ENCODE measurements at regions not wholly inside any gene's neighbourhood (a gene's known extent, or its start where the extent isn't known, plus 50 kb on each side); places are given as distances from the start of the nearest gene placed in this dataset.
"Not testable (repeated sequence)": the region's sequence is repeated elsewhere in the genome, so short reads cannot be mapped to it uniquely, and the experiment has no call there.

GRCh38 chr2:195331129-195331528 lies 325.9 kb upstream of the SLC39A10 start:
- no peaks in the 10 kb centered on the region for H3K4me1 ChIP-seq (ENCODE audit: control insufficient read depth, insufficient read depth, low read length)
- H3K27ac ChIP-seq (ENCODE audit: low read length), result no peak overlapping the region
- no peak overlapping the region for H3K4me3 ChIP-seq (ENCODE audit: low read length in 2 of 2)
- no peaks in the 10 kb centered on the region for H3K27me3 ChIP-seq (ENCODE audit: control insufficient read depth in 1 of 2, insufficient read depth in 2 of 2, low read length in 2 of 2)
- no peak overlapping the region for H3K9ac ChIP-seq (ENCODE audit: low read length in 2 of 2)
- H3K36me3 ChIP-seq (ENCODE audit: control insufficient read depth in 2 of 2, insufficient read depth in 2 of 2, low read length in 2 of 2), result no peaks in the 10 kb centered on the region
- H3K9me3 ChIP-seq (ENCODE audit: control insufficient read depth in 2 of 2, low read length in 2 of 2), result no peaks in the 10 kb centered on the region

DNA sequence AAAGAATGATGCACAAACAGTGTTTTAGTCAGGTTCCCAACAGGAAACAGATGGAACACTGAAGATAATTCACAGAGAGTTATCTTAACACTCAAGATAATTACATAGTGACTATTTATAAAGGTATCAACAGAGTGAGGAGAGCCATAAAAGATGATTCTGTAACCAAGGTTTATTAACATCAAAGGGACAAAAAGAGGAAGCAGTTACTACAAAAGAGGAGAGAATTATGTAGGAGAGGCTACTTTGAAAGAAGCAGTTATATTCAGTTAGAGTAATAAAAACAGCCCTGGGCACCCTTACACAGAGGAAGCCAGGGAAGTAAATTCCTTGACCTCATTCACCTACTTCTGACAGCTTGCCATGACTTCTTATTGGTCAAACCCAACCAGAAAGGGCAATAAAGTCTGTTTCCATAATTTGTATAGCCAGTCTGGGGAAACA lies 326.5 kb upstream of the SLC39A10 start:
- no peak overlapping the region for H3K27ac ChIP-seq (ENCODE audit: low read length)
- H3K27me3 ChIP-seq (ENCODE audit: control insufficient read depth in 1 of 2, insufficient read depth in 2 of 2, low read length in 2 of 2), result no peaks in the 10 kb centered on the region
- H3K9me3 ChIP-seq (ENCODE audit: control insufficient read depth in 2 of 2, low read length in 2 of 2), result no peaks in the 10 kb centered on the region
- no peak overlapping the region for H3K9ac ChIP-seq (ENCODE audit: low read length in 2 of 2)
- no peak overlapping the region for H3K4me3 ChIP-seq (ENCODE audit: low read length in 2 of 2)
- no peaks in the 10 kb centered on the region for H3K4me1 ChIP-seq (ENCODE audit: control insufficient read depth, insufficient read depth, low read length)
- H3K36me3 ChIP-seq (ENCODE audit: control insufficient read depth in 2 of 2, insufficient read depth in 2 of 2, low read length in 2 of 2), result no peaks in the 10 kb centered on the region

- H3K36me3 ChIP-seq (ENCODE audit: control insufficient read depth in 2 of 2, insufficient read depth in 2 of 2, low read length in 2 of 2); H3K27ac ChIP-seq (ENCODE audit: low read length); H3K27me3 ChIP-seq (ENCODE audit: control insufficient read depth in 1 of 2, insufficient read depth in 2 of 2, low read length in 2 of 2); H3K4me1 ChIP-seq (ENCODE audit: control insufficient read depth, insufficient read depth, low read length); H3K9ac ChIP-seq (ENCODE audit: low read length in 2 of 2); H3K4me3 ChIP-seq (ENCODE audit: low read length in 2 of 2); H3K9me3 ChIP-seq (ENCODE audit: control insufficient read depth in 2 of 2, low read length in 2 of 2): not testable (repeated sequence)
Measured at GRCh38 chr2:195329784-195330183, 327.2 kb upstream of the SLC39A10 start.

DNA sequence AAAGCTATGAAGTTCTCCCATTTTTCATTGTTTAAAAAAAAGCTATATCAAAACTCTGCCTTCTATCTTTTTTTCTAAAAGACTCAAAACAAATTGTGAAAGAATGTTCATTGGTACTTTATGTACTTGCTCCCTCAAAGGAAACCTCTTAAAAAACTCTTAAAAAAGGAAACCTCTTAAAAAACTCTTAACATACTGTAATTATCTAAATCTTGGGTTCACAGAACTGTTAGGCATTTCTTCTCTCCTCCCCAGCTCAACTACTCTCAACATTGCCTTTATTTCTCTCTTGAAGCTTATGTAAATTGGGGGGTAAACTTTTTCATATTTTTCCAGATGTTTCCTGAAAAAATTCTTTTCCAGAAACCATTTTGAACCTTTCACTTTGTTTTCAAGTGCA lies 330.5 kb upstream of the SLC39A10 start:
- Histone ChIP-seq H3K9me3 (ENCODE audit: control insufficient read depth in 2 of 2, low read length in 2 of 2) (no peaks in the 10 kb centered on the region), H3K4me1 (ENCODE audit: control insufficient read depth, insufficient read depth, low read length) (no peaks in the 10 kb centered on the region), H3K9ac (ENCODE audit: low read length in 2 of 2) (no peak overlapping the region)

GRCh38 chr2:195322324-195322723 lies 334.7 kb upstream of the SLC39A10 start:
- Histone ChIP-seq H3K4me1 (ENCODE audit: control insufficient read depth, insufficient read depth, low read length) (no peaks in the 10 kb centered on the region), H3K36me3 (ENCODE audit: control insufficient read depth in 2 of 2, insufficient read depth in 2 of 2, low read length in 2 of 2) (no peaks in the 10 kb centered on the region), H3K9me3 (ENCODE audit: control insufficient read depth in 2 of 2, low read length in 2 of 2) (no peaks in the 10 kb centered on the region), H3K9ac (ENCODE audit: low read length in 2 of 2) (no peak overlapping the region), H3K27ac (ENCODE audit: low read length) (no peak overlapping the region), H3K27me3 (ENCODE audit: control insufficient read depth in 1 of 2, insufficient read depth in 2 of 2, low read length in 2 of 2) (no peaks in the 10 kb centered on the region), H3K4me3 (ENCODE audit: low read length in 2 of 2) (no peak overlapping the region)

More for the DNA sequence above, 330.5 kb upstream of the SLC39A10 start:
- Histone ChIP-seq H3K27me3 (ENCODE audit: control insufficient read depth in 1 of 2, insufficient read depth in 2 of 2, low read length in 2 of 2) (no peaks in the 10 kb centered on the region), H3K4me3 (ENCODE audit: low read length in 2 of 2) (no peak overlapping the region), H3K36me3 (ENCODE audit: control insufficient read depth in 2 of 2, insufficient read depth in 2 of 2, low read length in 2 of 2) (no peaks in the 10 kb centered on the region), H3K27ac (ENCODE audit: low read length) (no peak overlapping the region)

DNA sequence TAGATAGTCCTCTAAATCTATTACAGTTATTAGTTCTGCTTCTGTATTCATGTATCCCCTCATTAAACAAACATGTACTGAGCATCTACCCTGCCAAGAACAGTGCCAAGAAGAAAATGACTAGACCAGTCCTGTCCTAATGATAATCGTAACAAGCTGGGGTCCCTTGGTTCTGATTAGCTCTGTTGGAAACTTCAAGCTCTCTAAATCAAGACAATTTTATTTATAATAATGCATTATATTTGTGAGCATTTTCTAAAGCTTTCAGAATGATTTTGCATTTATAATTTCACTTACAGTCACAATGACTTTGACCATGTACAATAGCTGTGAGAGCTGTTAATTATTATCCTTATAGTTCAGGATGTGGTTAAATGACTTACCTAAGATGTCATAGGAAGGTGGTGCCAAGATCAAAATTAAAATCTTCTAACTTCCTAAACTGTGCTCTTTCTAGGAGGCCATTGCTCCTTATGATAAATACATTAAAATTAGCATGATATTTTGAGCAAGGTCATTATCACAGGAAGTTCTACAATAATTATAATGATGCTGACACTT lies 336.5 kb upstream of the SLC39A10 start:
- Histone ChIP-seq H3K4me3 (ENCODE audit: low read length in 2 of 2) (no peak overlapping the region), H3K4me1 (ENCODE audit: control insufficient read depth, insufficient read depth, low read length) (no peaks in the 10 kb centered on the region), H3K9ac (ENCODE audit: low read length in 2 of 2) (no peak overlapping the region), H3K27ac (ENCODE audit: low read length) (no peak overlapping the region), H3K36me3 (ENCODE audit: control insufficient read depth in 2 of 2, insufficient read depth in 2 of 2, low read length in 2 of 2) (no peaks in the 10 kb centered on the region), H3K27me3 (ENCODE audit: control insufficient read depth in 1 of 2, insufficient read depth in 2 of 2, low read length in 2 of 2) (no peaks in the 10 kb centered on the region), H3K9me3 (ENCODE audit: control insufficient read depth in 2 of 2, low read length in 2 of 2) (no peaks in the 10 kb centered on the region)

- Histone ChIP-seq H3K36me3 (ENCODE audit: control insufficient read depth in 2 of 2, insufficient read depth in 2 of 2, low read length in 2 of 2) (no peaks in the 10 kb centered on the region), H3K27me3 (ENCODE audit: control insufficient read depth in 1 of 2, insufficient read depth in 2 of 2, low read length in 2 of 2) (no peaks in the 10 kb centered on the region), H3K4me1 (ENCODE audit: control insufficient read depth, insufficient read depth, low read length) (no peaks in the 10 kb centered on the region), H3K9ac (ENCODE audit: low read length in 2 of 2) (no peak overlapping the region), H3K27ac (ENCODE audit: low read length) (no peak overlapping the region), H3K4me3 (ENCODE audit: low read length in 2 of 2) (no peak overlapping the region), H3K9me3 (ENCODE audit: control insufficient read depth in 2 of 2, low read length in 2 of 2) (no peaks in the 10 kb centered on the region)
Measured at GRCh38 chr2:195319548-195320412, 337.2 kb upstream of the SLC39A10 start.

- Histone ChIP-seq H3K36me3 (ENCODE audit: control insufficient read depth in 2 of 2, insufficient read depth in 2 of 2, low read length in 2 of 2) (no peaks in the 10 kb centered on the region), H3K4me3 (ENCODE audit: low read length in 2 of 2) (no peak overlapping the region), H3K9ac (ENCODE audit: low read length in 2 of 2) (no peak overlapping the region)
Measured at GRCh38 chr2:195319112-195319460, 337.9 kb upstream of the SLC39A10 start.

DNA sequence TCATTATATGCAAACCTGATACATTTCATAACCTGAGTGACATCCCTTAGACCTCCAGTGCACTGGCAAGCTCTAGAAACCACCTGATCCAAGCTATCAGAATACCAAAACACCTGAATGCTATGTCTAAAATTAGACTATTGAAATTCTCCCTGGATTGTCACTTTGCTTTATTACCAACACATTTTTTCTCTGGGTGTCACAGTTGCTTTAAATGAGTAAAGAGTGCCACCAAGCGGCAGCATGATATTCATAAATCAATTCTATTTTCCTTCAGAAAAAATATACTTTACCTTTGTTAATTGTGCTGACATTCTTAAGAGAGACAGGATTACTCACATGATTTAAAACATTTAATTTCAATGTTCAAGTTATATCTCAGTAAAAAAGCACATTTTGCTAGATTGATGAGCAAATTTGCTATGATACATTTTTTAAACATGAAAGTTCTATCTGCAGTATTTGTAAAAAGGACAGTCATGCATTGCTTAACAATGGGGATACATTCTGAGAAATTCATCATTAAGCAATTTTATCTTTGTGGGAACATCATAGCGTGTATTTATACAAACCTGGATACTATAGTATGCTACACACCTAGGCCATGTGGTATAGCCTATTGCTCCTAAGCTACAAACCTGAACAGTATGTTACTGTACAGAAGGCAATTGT lies 338.4 kb upstream of the SLC39A10 start:
- no peaks in the 10 kb centered on the region for H3K27me3 ChIP-seq (ENCODE audit: control insufficient read depth in 1 of 2, insufficient read depth in 2 of 2, low read length in 2 of 2)
- no peak overlapping the region for H3K4me3 ChIP-seq (ENCODE audit: low read length in 2 of 2)
- H3K36me3 ChIP-seq (ENCODE audit: control insufficient read depth in 2 of 2, insufficient read depth in 2 of 2, low read length in 2 of 2), result no peaks in the 10 kb centered on the region
- no peak overlapping the region for H3K27ac ChIP-seq (ENCODE audit: low read length)
- no peaks in the 10 kb centered on the region for H3K4me1 ChIP-seq (ENCODE audit: control insufficient read depth, insufficient read depth, low read length)
- no peak overlapping the region for H3K9ac ChIP-seq (ENCODE audit: low read length in 2 of 2)
- H3K9me3 ChIP-seq (ENCODE audit: control insufficient read depth in 2 of 2, low read length in 2 of 2), result no peaks in the 10 kb centered on the region

More at GRCh38 chr2:195319112-195319460, 337.9 kb upstream of the SLC39A10 start:
- Histone ChIP-seq H3K9me3 (ENCODE audit: control insufficient read depth in 2 of 2, low read length in 2 of 2) (no peaks in the 10 kb centered on the region), H3K27ac (ENCODE audit: low read length) (no peak overlapping the region), H3K4me1 (ENCODE audit: control insufficient read depth, insufficient read depth, low read length) (no peaks in the 10 kb centered on the region), H3K27me3 (ENCODE audit: control insufficient read depth in 1 of 2, insufficient read depth in 2 of 2, low read length in 2 of 2) (no peaks in the 10 kb centered on the region)

GRCh38 chr2:195317550-195317949 lies 339.5 kb upstream of the SLC39A10 start:
- Histone ChIP-seq H3K36me3 (ENCODE audit: control insufficient read depth in 2 of 2, insufficient read depth in 2 of 2, low read length in 2 of 2) (no peaks in the 10 kb centered on the region), H3K4me3 (ENCODE audit: low read length in 2 of 2) (no peak overlapping the region), H3K27ac (ENCODE audit: low read length) (no peak overlapping the region), H3K4me1 (ENCODE audit: control insufficient read depth, insufficient read depth, low read length) (no peaks in the 10 kb centered on the region), H3K9me3 (ENCODE audit: control insufficient read depth in 2 of 2, low read length in 2 of 2) (no peaks in the 10 kb centered on the region), H3K9ac (ENCODE audit: low read length in 2 of 2) (no peak overlapping the region), H3K27me3 (ENCODE audit: control insufficient read depth in 1 of 2, insufficient read depth in 2 of 2, low read length in 2 of 2) (no peaks in the 10 kb centered on the region)

DNA sequence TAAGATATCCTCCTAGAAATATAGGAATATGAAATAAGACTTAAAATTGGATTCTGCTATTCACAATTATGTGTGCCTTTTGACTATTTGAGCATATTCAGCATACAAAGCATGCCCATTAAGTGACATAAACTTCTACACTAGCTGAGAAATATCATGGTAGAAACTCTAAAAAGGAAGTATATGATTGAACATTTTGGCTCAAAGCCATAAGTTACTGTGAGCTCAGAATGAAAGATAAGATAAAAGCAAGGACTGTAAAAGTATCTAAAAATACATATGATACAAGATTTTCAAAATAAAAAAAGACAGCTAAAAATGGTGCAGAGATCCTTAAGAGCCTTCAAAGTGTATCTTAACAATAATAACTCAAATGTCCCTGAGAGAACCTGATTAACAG lies 340.5 kb upstream of the SLC39A10 start:
- Histone ChIP-seq H3K27me3 (ENCODE audit: control insufficient read depth in 1 of 2, insufficient read depth in 2 of 2, low read length in 2 of 2) (no peaks in the 10 kb centered on the region), H3K9me3 (ENCODE audit: control insufficient read depth in 2 of 2, low read length in 2 of 2) (no peaks in the 10 kb centered on the region), H3K36me3 (ENCODE audit: control insufficient read depth in 2 of 2, insufficient read depth in 2 of 2, low read length in 2 of 2) (no peaks in the 10 kb centered on the region), H3K4me3 (ENCODE audit: low read length in 2 of 2) (no peak overlapping the region), H3K27ac (ENCODE audit: low read length) (no peak overlapping the region), H3K9ac (ENCODE audit: low read length in 2 of 2) (no peak overlapping the region), H3K4me1 (ENCODE audit: control insufficient read depth, insufficient read depth, low read length) (no peaks in the 10 kb centered on the region)

Measured in stomach smooth muscle (tissue), 2 donors.